ENCODE measurements at regions not wholly inside any gene's neighbourhood (a gene's known extent, or its start where the extent isn't known, plus 50 kb on each side); places are given as distances from the start of the nearest gene placed in this dataset.

- TF ChIP-seq CTCF (conservative IDR thresholded peaks at IDR 0.05; ENCODE audit: low read depth in 2 of 2) (no peak), STAT1 (IDR thresholded peaks at IDR 0.05; ENCODE audit: unreplicated experiment) (no peak), CREB1 (CRISPR knock-in tag; IDR thresholded peaks at IDR 0.05; ENCODE audit: low read depth) (no peak), NANOG (IDR thresholded peaks at IDR 0.05; ENCODE audit: borderline replicate concordance) (no peak), ZNF114 (CRISPR knock-in tag; IDR thresholded peaks at IDR 0.05) (no peak), JUNB (IDR thresholded peaks at IDR 0.05; ENCODE audit: unreplicated experiment) (no peak), ZNF331 (CRISPR knock-in tag; IDR thresholded peaks at IDR 0.05; ENCODE audit: low read depth) (no peak)
These were observed 510.6 kb upstream of the CNTNAP2 start (continued) for GRCh38 chr7:145605963-145606362.

GRCh38 chr7:145599376-145599775 is 517.2 kb upstream of the CNTNAP2 start:
- Mint-ChIP-seq H3K9me3 (peaks cover 76% of the 10 kb centered on the region), H3K27me3 (ENCODE audit: insufficient read depth, low read depth, poor library complexity) (no peaks in the 10 kb centered on the region), H3K36me3 (ENCODE audit: low read depth) (peaks cover 11% of the 10 kb centered on the region; the same call in 1 of the 3 replicates), H3K4me3 (no peak overlapping the region), H3K4me1 (no peaks in the 10 kb centered on the region), H3K27ac (no peak overlapping the region)
- H3K27ac ChIP-seq (ENCODE audit: low read depth): no peak overlapping the region
- ATAC-seq: no peak
- H3K4me1 ChIP-seq (ENCODE audit: insufficient read depth): no peaks in the 10 kb centered on the region
- H3K4me3 ChIP-seq: no peak overlapping the region
- peaks cover 4% of the 10 kb centered on the region; the same call in 1 of the 2 replicates for H3K36me3 ChIP-seq (ENCODE audit: insufficient read depth)
- no peak overlapping the region for H3K4me2 ChIP-seq
- no peaks in the 10 kb centered on the region for H3F3A ChIP-seq (replicated peaks; ENCODE audit: low read depth)
- no peaks in the 10 kb centered on the region for H3K9me2 ChIP-seq (ENCODE audit: insufficient read depth)
- TF ChIP-seq REST (IDR thresholded peaks at IDR 0.05; ENCODE audit: unreplicated experiment) (no peak), CREB1 (CRISPR knock-in tag; IDR thresholded peaks at IDR 0.05; ENCODE audit: low read depth) (no peak), POLR2AphosphoS5 (IDR thresholded peaks at IDR 0.05; ENCODE audit: low read depth) (no peak), CTCF (conservative IDR thresholded peaks at IDR 0.05; ENCODE audit: low read depth in 2 of 2) (no peak), EZH2phosphoT487 (IDR thresholded peaks at IDR 0.05; ENCODE audit: unreplicated experiment) (no peak), JUNB (IDR thresholded peaks at IDR 0.05; ENCODE audit: unreplicated experiment) (no peak), ZNF331 (CRISPR knock-in tag; IDR thresholded peaks at IDR 0.05; ENCODE audit: low read depth) (no peak), EZH2 (IDR thresholded peaks at IDR 0.05; ENCODE audit: low read depth, unreplicated experiment) (no peak)
- TF ChIP-seq, protein P1, sequence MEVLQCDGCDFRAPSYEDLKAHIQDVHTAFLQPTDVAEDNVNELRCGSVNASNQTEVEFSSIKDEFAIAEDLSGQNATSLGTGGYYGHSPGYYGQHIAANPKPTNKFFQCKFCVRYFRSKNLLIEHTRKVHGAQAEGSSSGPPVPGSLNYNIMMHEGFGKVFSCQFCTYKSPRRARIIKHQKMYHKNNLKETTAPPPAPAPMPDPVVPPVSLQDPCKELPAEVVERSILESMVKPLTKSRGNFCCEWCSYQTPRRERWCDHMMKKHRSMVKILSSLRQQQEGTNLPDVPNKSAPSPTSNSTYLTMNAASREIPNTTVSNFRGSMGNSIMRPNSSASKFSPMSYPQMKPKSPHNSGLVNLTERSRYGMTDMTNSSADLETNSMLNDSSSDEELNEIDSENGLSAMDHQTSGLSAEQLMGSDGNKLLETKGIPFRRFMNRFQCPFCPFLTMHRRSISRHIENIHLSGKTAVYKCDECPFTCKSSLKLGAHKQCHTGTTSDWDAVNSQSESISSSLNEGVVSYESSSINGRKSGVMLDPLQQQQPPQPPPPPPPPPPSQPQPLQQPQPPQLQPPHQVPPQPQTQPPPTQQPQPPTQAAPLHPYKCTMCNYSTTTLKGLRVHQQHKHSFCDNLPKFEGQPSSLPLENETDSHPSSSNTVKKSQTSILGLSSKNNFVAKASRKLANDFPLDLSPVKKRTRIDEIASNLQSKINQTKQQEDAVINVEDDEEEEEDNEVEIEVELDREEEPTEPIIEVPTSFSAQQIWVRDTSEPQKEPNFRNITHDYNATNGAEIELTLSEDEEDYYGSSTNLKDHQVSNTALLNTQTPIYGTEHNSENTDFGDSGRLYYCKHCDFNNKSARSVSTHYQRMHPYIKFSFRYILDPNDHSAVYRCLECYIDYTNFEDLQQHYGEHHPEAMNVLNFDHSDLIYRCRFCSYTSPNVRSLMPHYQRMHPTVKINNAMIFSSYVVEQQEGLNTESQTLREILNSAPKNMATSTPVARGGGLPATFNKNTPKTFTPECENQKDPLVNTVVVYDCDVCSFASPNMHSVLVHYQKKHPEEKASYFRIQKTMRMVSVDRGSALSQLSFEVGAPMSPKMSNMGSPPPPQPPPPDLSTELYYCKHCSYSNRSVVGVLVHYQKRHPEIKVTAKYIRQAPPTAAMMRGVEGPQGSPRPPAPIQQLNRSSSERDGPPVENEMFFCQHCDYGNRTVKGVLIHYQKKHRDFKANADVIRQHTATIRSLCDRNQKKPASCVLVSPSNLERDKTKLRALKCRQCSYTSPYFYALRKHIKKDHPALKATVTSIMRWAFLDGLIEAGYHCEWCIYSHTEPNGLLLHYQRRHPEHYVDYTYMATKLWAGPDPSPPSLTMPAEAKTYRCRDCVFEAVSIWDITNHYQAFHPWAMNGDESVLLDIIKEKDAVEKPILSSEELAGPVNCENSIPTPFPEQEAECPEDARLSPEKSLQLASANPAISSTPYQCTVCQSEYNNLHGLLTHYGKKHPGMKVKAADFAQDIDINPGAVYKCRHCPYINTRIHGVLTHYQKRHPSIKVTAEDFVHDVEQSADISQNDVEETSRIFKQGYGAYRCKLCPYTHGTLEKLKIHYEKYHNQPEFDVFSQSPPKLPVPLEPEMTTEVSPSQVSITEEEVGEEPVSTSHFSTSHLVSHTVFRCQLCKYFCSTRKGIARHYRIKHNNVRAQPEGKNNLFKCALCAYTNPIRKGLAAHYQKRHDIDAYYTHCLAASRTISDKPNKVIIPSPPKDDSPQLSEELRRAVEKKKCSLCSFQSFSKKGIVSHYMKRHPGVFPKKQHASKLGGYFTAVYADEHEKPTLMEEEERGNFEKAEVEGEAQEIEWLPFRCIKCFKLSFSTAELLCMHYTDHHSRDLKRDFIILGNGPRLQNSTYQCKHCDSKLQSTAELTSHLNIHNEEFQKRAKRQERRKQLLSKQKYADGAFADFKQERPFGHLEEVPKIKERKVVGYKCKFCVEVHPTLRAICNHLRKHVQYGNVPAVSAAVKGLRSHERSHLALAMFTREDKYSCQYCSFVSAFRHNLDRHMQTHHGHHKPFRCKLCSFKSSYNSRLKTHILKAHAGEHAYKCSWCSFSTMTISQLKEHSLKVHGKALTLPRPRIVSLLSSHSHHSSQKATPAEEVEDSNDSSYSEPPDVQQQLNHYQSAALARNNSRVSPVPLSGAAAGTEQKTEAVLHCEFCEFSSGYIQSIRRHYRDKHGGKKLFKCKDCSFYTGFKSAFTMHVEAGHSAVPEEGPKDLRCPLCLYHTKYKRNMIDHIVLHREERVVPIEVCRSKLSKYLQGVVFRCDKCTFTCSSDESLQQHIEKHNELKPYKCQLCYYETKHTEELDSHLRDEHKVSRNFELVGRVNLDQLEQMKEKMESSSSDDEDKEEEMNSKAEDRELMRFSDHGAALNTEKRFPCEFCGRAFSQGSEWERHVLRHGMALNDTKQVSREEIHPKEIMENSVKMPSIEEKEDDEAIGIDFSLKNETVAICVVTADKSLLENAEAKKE (CRISPR knock-in tag; IDR thresholded peaks at IDR 0.05): no peak
- no peaks in the 10 kb centered on the region for H3K79me2 ChIP-seq (replicated peaks; ENCODE audit: insufficient read depth)
- H2AFZ ChIP-seq: no peak overlapping the region
- H3K27me3 ChIP-seq (ENCODE audit: insufficient read depth): no peaks in the 10 kb centered on the region
- no peaks in the 10 kb centered on the region for H4K20me1 ChIP-seq (replicated peaks; ENCODE audit: insufficient read depth)
- DNase-seq (ENCODE audit: low spot score): no peak

Measured in GM23338 (cell line).